GM18517 (cell line): ENCODE measurements at regions not wholly inside any gene's neighbourhood (a gene's known extent, or its start where the extent isn't known, plus 50 kb on each side); places are given as distances from the start of the nearest gene placed in this dataset.
"Not testable (repeated sequence)": the region's sequence is repeated elsewhere in the genome, so short reads cannot be mapped to it uniquely, and the experiment has no call there.

Experiments
- ATAC-seq: cut with Tn5 transposase; IDR thresholded peaks from one replicate; pipeline ENCODE4 v1.9.1; 2021; ENCODE audit warnings: mild to moderate bottlenecking, moderate library complexity; ENCODE audit not compliant: unreplicated experiment

DNA sequence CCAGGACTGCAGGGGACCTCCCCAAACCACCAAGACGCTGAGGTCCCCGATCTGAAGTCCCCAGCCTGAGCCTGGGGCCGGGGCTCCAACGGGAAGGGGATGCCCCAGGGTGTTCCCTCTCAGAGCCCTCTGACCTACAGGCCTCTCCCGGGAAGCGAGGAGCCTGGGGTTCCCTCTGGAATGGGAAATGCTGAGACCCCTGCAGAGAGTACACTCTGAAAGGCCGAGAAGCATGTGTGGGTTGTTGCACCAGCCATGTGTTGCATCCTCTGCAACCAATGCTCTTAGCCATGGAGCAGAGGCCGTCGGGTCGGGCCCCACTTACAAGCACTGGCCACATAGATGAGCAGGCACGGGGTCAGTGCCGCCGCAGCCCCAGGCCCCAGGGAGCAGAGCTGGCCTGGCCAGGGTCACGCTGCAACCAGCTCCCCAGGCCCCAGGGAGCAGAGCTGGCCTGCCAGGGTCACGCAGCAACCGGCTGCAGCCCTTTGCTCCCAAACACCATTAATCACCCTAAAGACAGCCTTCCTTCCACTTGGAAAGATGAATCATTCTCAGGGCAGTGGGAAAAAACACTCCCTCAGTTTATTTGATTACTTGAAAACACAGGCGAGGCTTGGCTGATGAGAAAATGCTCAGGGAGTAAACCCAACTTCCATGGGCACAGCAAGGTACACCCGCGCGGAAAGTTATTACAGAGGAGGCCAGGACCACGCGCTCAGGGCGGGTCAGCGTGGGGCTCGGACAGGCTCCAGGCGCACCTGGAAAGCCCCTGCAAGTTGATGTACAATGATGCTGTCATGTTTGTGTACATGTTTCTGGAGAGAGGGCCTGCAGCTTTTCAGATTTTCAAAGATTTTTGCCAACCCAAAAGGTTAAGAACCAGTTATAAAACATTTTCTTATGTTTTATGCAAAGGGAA is 78.0 kb upstream of the AFDN start:
- no peak for ATAC-seq

DNA sequence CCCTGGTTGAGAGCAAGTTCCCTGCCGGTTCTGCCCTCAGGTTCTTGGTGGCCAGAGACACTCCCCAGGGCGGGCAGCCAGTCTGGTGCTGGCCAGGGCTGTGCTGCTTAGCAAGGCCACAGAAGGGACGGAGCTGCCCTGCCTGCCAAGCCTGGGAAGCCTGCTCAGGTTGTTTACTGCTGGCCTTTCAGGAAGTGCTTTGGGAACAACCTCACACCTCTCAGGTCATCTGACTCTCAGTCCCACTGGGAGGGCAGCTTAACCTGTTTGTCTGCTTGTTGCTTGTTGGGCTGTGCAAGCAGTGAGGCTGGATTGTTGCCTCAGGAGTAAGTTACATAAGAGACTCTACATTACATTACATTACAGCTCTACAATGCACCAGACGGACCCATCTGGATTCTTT is 75.8 kb upstream of the AFDN start:
- ATAC-seq: no peak

DNA sequence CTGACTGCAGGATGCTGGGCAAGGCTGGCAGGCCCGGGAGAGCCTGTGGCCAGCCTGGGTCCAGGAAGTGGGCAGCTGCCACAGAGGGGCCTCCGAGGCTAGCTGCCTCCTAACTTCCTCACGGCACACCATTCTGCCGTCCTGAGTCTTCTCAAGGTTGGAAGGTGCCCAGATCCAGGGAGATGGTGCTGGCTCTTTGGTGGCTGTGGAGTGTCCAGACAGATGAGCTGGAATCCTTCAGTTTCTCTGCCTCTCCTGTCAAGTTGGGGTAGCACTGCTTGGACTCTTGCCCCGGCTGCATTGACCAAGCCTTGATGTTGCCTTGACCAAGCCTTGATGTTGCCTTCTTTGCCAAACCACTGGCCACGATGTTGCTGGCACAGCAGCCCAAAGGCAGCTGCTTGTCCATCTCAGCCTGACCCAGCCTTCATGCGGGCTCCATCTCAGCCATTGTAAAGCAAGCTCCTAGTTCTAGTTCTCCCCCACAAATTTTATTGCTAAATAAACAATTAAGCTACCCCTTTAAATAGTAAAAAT is 75.1 kb upstream of the AFDN start:
- ATAC-seq: no peak

DNA sequence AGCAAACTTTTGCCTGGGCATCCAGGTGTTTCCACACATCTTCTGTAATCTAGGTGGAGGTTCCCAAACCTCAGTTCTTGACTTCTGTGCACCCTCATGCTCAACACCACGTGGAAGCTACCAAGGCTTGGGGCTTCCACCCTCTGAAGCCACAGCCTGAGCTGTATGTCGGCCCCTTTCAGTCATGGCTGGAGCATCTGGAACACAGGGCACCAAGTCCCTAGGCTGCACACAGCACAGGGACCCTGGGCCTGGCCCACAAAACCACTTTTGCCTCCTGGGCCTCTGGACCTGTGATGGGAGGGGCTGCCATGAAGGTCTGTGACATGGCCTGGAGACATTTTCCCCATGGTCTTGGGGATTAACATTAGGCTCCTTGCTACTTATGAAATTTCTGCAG is 73.4 kb upstream of the AFDN start:
- ATAC-seq: not testable (repeated sequence)

DNA sequence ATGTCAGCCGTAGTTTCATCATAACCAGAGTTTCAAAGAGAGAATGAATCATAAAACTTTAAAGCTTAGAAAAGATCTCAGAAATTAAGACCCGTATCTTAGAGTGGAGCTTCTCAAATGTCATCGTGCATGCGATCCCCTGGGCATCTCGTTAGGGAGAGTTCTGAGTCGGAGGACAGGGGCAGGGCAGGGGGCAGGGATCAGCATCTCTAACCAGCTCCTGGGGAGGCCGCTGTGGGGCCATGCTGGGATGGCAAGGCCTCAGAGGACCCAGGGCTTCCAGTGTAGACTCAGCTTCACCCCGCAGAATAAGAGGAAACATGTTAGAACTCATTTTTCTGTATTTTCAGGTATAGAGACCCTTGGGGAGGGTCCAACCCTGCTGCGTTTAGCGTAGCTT is 72.0 kb upstream of the AFDN start:
- ATAC-seq: no peak

DNA sequence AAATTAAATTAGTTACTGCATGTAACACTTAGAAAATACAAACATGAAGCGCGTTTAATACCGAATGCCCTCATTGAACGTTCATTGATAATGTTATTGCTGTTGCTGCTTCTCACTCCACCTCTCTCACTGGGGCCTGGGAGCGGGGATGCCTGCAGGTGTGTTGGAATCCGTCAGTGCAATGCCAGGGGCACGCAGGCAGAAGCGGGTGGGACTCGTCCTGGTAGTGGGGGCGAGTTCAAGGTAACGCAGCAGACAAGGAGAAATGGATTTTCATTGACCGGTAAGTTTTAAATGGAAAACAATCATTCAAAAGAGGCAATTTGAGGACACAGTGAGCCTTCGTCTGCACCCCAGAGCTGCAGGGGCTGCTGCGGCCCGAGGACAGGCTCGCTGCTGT is 71.2 kb upstream of the AFDN start:
- ATAC-seq: no peak

DNA sequence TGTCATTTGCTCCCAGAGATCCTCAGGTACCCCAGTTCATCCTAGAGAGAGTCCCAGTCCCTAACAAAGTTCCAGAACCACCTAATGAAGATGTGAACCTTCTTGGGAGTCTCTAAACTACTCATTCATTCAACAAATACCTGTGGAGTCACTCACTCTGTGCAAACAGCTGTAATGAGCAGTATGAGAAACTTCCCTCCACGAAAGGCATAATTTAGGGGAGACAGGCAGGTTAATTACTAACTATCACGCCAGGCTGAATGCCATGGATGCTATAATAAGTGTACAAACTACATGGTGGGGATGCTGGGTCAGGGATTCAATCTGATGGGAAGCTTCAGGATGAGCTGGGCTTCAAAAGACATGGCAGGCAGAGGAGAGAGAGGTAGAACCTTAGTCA is 70.1 kb upstream of the AFDN start:
- no peak for ATAC-seq

DNA sequence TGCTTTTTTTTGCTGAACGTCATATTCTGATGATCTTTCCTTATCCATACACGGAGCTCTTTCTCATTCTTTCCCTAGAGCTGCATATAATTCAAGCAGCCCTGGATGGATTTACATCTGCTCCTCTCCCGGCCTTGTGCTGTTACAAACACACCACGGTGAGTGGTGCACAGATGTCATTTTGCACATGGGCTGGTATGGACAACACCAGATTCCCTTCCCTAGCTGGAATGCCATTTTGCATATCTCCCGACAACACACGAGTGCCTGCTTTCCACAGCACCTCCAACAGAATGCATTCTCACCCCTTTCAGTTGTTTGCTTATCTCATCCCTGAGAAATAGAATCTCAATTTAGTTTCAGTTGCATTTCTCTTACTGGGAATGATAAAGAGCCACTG is 69.5 kb upstream of the AFDN start:
- ATAC-seq: no peak

DNA sequence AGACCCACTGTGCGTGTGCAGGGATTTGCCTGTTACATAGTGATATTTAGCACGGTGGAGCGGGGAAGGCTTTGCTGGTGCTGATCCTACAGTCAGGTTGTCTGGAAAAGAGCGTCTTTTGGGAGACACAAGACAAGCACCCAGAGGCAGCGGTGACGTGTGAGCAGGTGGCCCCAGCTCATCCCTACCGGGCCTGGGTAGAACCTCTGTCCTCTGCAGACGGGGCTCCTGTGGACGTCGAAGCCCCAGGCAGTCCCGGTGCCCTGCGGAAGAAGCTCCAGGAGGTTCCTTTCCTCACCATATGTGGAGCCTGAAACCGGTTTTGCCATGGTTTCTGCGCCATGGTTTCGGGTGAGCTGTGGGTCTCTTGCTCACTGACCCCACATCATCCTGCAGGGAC is 68.9 kb upstream of the AFDN start:
- ATAC-seq: no peak

DNA sequence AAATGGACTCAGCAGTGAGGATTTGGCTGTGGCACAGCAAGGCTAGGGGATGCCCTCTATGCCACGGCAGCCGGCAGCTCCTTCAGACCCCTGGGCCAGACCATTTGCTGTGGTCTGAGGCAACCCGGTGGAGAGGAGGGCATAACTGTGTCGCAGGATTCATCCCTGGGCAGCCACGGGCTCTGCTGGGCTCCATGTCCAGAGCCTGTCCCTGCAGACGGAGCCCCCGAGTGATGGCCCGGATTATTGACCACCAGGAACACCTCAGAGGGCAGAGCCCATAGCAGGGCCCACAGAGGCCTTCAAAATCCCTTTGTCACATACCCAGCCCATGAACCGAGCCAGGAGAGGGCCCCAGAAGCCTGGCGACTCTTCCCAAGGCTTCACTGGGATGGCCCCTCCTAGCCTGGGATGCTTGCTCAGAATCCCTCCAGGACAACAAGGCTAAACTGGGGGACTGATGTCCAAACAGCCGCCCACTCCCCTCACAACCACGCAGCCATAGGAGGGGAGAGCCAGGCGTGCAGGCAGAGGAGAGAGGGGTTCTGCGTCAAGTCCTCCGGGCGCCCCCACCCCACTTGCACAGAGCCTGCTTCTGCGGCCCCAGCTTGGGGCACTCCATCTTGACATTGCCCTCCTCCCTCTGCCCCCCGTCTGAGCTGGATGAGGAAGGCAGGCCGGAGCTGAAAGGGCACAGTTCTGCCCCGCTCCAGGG is 68.2 kb upstream of the AFDN start:
- no peak for ATAC-seq

DNA sequence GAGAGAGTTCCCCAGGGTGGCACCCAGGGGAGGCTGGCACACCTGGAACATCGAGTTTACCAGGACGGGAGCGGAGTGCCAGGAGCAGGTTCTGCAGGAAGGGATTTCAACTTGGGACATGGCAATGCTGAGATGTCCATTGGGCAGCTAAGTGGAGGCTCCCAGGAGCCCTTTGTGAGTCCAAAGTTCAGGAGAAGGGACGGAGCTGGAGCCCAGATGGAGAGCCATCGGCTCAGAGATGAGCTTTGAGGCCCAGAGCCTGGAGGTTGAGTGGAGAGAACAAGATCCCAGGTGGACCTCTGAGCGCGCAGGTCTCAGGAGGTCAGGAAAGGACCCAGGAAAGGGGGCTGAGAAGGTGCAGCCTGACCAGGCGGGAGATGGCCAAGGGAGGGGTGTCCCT is 67.5 kb upstream of the AFDN start:
- ATAC-seq: no peak

DNA sequence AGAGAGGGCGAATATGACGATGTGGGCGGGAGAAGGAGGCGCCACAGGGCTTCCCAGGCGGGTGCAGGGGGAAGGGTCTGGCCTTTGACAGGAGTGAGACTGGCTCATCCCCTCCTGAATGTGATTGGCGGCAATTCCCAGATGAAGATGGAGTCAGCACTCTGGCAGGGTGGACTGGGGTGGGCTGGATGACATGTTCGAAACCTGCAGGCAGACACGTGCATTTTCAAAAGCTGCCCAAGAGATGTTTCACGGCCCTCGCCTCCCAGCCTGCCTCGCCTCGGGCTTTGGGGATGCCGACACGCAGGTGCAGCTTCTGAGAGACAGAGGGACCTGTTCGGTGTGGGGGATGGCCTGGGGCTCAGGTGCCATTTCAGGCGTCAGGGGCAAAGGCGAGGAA is 66.8 kb upstream of the AFDN start:
- no peak for ATAC-seq

DNA sequence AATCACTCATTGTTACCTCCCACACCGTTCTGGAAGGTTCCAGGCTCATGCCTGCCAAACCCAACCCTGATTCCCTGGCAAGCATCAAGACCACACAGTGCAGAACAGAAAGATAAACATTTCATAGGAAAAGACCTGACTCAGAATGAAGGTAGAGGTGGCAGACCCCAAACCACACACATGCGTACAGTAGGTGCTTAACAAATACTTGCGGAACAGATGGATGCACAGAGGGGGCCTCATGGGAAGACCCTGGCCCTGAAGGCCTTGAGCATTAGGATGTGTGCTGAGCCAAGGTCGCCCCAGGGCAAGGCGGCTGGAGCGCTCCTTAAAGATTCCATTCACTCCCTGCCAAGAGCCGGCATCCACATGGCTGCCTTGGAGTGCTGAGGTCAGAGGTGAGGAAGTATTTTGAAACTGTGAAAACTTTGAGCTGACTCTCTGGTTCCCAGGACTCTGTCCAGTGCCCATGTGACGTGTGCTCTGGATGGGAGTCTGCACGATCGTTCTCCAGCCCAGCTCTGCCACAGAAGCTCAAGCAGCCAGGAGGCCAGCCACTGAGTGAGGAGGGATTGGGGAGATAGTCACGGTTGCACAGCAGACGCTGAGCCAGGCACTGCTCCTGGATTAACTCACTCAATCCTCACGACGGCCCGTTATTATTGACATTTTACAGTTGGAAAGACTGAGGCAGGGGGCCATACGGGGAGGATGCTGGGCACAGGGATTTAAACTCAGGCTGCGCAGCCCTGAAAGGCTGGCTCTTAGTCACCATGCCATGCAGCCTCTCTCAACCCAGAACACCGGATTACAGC is 65.5 kb upstream of the AFDN start:
- ATAC-seq: no peak

DNA sequence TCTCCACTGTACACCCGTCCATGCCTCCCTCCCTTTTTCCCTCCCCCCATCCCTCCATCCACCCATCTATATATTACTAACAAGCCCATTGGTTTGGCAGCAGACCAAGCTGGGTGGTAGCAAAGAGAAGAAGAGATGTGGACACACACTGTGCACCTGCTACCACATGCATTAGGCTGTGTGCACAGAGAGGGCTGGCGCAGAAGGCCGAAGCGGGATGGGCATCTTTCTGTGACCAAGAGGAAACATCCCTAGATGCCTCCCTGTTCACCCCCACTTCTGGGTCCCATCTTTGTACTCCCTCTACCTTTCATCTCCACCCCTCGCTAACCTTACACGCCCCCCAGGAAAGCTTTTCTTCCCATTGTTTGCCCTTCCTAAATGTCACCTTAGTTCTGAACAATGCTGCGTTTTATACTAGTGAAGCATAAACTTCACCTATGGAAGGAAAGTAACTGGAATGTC is 64.9 kb upstream of the AFDN start:
- ATAC-seq: no peak

DNA sequence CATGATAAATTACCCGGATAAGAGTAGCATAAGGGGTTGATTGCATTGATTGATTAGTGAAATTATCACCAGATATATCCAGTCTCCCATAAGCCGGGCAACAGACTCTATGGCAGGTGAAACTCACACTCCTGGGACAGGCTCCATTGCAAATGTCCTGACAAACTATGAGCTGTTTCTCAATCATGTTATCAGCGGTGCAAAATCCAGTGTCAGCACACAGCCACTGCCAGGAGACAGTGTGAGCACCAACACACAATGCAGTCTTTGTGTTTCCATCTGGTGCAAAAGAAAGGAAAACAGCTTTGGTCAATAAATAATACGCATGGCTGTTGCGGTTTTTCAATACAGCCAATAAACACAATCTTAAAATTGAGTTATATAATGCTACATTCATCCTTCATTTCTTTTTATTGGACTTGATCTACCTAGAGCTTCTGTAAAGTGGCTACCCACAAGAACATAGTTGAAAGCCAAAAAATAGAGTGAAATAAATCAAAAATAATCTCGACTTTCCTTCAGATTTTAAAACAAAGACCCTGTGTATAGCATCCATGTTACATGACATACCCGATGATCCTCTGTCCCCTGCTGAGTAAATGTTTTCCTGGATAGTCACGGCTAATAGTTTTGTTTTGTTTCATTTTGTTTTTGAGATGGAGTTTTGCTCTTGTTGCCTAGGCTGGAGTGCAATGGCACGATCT is 64.3 kb upstream of the AFDN start:
- ATAC-seq: no peak

DNA sequence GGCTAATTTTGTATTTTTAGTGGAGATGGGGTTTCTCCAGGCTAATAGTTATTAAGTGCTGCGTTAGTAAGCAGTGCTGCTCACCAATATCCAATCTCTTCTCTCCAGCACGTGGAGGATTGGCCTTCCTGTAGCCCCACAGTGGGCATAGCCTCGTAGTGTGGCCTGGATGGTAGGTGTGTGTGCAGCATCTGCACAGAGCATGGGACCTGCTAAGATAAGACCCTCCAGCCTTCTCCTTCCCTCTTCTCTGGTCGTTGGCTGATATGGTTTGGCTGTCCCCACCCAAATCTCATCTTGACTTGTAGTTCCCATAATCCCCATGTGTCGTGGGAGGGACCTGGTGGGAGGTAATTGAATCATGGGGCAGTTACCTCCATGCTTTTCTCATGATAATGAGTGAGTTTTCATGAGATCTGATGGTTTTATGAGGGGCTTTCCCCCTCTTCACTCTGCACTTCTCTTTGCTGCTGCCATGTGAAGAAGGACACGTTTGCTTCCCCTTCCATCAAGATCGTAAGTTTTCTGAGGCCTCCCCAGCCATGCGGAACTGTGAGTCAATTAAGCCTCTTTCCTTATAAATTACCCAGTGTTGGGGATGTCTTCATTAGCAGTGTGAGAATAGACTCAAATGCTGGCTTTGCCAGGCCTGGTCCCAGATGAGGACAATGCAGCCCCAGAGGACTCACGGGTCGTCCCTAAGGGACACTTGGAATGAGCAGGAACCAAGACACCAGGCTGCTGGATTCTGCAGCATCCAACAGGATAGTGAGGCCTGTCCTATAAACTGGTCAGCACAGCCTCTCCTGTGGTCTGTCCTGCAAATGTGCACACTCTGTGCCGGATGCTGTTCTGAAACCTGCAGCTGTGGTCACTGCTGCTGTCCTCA is 63.4 kb upstream of the AFDN start:
- ATAC-seq: no peak

DNA sequence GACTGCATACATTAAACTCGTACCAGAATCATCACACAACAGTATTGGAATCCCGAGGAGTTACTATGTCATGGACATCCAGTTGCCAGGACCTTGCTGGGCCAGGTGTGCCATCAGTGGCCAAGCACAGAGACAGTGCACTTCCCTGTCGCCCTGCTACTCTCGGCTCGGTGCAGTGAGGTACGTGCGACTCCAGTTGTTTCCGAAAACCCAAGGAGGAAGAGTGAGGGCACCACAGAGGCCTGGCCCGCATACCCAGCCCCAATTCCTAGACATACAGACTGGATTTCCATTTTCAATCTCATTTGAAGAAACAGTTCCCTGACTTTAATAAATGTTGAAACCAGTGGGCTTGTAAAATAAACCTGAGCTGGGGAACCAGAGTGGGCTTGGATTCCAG is 62.5 kb upstream of the AFDN start:
- no peak for ATAC-seq

DNA sequence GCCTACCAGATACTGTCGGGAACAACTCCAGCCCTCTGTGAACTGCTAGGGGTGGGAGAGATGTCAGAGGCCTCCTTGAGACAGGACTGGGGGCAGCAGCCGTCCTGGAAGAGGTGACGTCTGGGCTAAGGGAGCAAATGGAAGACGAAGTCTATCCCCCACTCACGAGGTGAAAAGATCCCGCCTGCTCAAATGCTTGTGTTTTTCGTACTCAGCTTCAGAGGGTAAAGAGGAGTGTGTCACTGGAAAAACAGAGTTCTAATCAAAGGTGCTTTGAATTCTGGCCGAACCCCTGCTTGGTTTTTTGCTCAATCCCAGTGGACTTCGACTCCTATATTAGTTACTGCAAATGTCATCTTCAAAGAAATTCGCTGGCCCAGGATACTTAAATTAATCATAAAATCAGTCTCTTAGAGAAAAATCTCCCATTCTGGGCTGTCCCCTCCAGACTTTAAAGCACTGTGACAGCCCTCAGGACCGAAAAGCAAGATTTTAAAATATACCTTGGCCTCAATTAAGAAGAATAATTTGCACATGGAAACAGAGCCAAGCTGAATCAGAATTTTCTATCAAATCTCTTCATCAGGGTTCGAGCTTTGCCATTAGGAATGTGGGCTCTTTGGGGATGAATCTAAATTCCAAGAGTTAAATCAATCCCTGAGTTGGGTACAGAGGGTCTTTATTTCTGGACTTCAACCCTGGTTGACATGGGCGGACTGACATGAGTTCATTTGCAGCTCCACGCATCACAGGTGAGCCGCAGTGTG is 61.8 kb upstream of the AFDN start:
- ATAC-seq: no peak
